ENCODE measurements at regions not wholly inside any gene's neighbourhood (a gene's known extent, or its start where the extent isn't known, plus 50 kb on each side); places are given as distances from the start of the nearest gene placed in this dataset.

DNA sequence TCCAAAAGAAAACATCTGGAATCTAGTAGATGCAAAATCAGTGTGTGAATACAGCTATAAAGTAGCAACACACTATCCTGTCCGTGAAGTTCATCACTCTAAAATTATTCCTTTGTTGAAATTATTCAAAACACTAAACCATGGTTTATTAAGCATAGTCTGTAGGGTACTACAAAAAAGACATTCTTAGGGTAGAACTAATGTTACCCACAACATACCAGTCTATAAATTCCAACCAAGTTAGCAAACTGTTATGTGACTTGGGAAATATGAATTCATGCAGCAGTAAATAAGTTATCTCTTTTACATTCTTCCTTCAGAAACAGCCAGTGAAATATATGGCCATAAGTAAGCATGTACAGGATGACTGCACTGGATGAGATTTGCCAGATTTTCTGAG lies 580.3 kb upstream of the ADGRB3 start:
- no peak for TF ChIP-seq EZH2phosphoT487 (IDR thresholded peaks at IDR 0.05; ENCODE audit: low read depth, severe bottlenecking, unreplicated experiment)
- TF ChIP-seq, protein P1, sequence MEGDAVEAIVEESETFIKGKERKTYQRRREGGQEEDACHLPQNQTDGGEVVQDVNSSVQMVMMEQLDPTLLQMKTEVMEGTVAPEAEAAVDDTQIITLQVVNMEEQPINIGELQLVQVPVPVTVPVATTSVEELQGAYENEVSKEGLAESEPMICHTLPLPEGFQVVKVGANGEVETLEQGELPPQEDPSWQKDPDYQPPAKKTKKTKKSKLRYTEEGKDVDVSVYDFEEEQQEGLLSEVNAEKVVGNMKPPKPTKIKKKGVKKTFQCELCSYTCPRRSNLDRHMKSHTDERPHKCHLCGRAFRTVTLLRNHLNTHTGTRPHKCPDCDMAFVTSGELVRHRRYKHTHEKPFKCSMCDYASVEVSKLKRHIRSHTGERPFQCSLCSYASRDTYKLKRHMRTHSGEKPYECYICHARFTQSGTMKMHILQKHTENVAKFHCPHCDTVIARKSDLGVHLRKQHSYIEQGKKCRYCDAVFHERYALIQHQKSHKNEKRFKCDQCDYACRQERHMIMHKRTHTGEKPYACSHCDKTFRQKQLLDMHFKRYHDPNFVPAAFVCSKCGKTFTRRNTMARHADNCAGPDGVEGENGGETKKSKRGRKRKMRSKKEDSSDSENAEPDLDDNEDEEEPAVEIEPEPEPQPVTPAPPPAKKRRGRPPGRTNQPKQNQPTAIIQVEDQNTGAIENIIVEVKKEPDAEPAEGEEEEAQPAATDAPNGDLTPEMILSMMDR (IDR thresholded peaks at IDR 0.05; ENCODE audit: poor library complexity) = no peak

Data from hepatocyte (in vitro differentiated cells).